Activated CD4-positive, alpha-beta T cell treated with anti-CD3 and anti-CD28 coated beads for 36 hours (primary cell): ENCODE measurements at regions not wholly inside any gene's neighbourhood (a gene's known extent, or its start where the extent isn't known, plus 50 kb on each side); places are given as distances from the start of the nearest gene placed in this dataset.

Experiments used
- ATAC-seq: fragments of 200-7000 bp; cut with Tn5 transposase; one replicate; pipeline ENCODE4 v1.10.0; 2021; ENCODE audit warnings: mild to moderate bottlenecking, moderate library complexity
- CTCF ChIA-PET: fragments of 350-600 bp; sonication (Branson Sonifier 250); formaldehyde crosslinking; loops from one replicate; lab custom pipeline; 2021; ENCODE audit warnings: antibody characterized with exemption; lab: Charles Lee
- POLR2A ChIA-PET: fragments of 350-600 bp; sonication (Branson Sonifier 250); formaldehyde crosslinking; loops from one replicate; lab custom pipeline; 2021; ENCODE audit warnings: antibody characterized with exemption, inconsistent platforms; lab: Charles Lee
- DNase-seq: peaks from one replicate; pipeline ENCODE4 v3.0.0-alpha.2; 2020
- H3K27ac Mint-ChIP-seq: one replicate; pipeline ENCODE4 v1.8.0; 2021; ENCODE audit warnings: mixed read lengths
- H3K27me3 Mint-ChIP-seq: one replicate; pipeline ENCODE4 v1.8.0; 2021; ENCODE audit warnings: mixed read lengths
- H3K36me3 Mint-ChIP-seq: one replicate; pipeline ENCODE4 v1.8.0; 2021; ENCODE audit warnings: low read depth, mixed read lengths
- H3K4me1 Mint-ChIP-seq: one replicate; pipeline ENCODE4 v1.8.0; 2021; ENCODE audit warnings: mixed read lengths
- H3K4me3 Mint-ChIP-seq: one replicate; pipeline ENCODE4 v1.8.0; 2021; ENCODE audit warnings: mild to moderate bottlenecking, moderate library complexity, mixed read lengths
- H3K9me3 Mint-ChIP-seq: one replicate; pipeline ENCODE4 v1.8.0; 2021; ENCODE audit warnings: low read depth, mixed read lengths
- intact Hi-C, 2 experiments: fragments of 100-400 bp; cut with DNase I in 1 of 2; cut with micrococcal nuclease in 1 of 2; formaldehyde crosslinking; loops; one replicate each; pipeline versions ENCODE4 v1.14.2 to v1.15.1; 2022 to 2024; cut with DNase I, micrococcal nuclease

DNA sequence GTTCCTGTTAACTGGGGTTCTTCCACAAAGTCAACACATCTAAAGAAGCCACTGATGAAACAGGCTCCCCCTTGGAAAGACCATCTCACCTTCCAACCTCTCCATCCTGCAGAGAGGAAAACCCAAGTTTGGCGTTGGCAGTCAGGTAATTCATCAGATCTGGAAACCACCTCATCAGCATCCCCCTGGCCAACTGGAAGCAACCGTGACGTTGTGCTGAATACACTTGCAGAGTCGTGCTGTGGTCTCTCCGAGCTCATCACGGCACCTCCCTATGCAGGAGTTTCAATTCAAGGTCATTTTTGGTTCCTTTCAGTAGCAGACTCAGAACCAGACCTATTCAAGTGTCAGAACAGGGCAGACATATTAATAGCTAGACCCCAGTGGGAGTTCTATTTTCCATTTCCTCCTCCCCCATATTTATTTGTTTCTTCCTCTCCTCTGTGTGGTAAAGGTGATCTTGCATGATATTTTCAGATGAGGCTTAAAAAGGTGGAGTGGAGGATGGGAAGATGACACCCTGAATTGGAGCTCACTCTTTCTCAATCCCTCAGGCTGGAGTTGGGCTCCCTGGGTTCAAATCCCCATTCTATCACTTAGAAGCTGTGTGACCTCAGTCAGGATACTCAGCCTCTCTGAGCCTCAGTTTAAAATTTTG, 149.1 kb upstream of the ADO start:
- ChIA-PET CTCF (interaction anchor here (0.7 kb wide), 2 partner anchors 26 to 38 kb away, joined by 3 read pairs; no protein-coding TSS in a partner anchor), POLR2A (no interaction called here)
- ATAC-seq (peak; percentile 53), DNase-seq (peak; percentile 38)
- Mint-ChIP-seq H3K27me3 (peaks cover 4% of the 10 kb centered on the region), H3K4me1 (peaks cover 17% of the 10 kb centered on the region), H3K9me3 (peaks cover 4% of the 10 kb centered on the region), H3K4me3 (no peak overlapping the region), H3K36me3 (no peaks in the 10 kb centered on the region), H3K27ac (no peak overlapping the region)
- intact Hi-C loops: no loop called here

DNA sequence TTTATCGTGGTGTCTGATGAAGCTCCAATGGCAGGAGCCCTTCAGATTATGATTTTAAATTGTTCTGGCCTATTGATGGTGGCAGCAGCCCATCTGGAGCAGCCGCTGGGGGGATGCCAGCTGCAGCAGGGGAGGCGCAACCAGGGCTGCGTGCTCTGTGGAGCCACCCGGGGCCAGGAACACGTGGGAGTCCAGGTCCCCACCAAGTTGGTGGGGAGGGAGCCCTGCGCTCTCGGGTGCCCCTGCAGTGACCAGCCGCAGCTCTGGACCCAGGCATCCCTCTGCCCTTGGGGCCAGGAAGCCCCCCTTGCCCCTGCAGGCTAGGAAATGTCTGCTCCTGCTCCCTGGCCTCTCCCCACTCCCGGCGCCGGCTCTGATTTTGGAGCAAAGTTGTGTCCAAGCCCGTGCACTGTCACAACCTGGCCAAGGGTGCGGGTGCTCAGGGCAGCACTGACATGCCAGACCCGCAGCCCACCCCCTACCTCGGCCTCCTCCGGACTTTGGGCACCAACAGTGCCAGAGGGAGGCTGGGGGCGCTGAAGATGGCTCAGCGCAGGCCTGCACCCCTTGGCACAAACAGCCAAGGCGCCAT, 147.2 kb upstream of the ADO start:
- ATAC-seq (no peak), DNase-seq (no peak)
- H3K4me1 Mint-ChIP-seq: peaks cover 13% of the 10 kb centered on the region
- ChIA-PET POLR2A (no interaction called here), CTCF (interaction anchor here (1.1 kb wide), 1 partner anchor 10 kb away, joined by 6 read pairs; no protein-coding TSS in a partner anchor)
- no peaks in the 10 kb centered on the region for H3K36me3 Mint-ChIP-seq
- H3K27ac Mint-ChIP-seq: no peak overlapping the region
- intact Hi-C loops: no loop called here
- H3K4me3 Mint-ChIP-seq: no peak overlapping the region
- H3K27me3 Mint-ChIP-seq: peaks cover 4% of the 10 kb centered on the region
- H3K9me3 Mint-ChIP-seq: peaks cover 4% of the 10 kb centered on the region

DNA sequence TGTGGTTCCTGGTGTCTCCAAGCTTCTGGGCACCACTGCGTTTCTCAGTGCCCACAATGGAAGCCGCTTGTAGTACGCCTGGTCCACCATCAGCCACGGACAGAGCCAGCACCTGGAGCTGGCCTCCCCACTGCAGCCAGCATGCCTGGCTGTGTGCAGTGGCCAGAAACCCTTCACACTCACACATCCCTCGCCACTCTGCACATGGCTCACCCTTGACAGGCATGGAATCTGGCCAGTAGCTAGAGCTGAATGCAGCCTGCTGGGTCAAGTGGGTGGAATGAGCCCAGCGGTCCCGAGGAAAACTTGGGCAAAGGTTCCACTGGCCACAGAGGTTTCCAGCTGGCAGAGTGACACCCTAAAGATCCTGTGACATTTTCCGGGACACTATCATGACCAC, 146.0 kb upstream of the ADO start:
- Mint-ChIP-seq H3K4me3 (no peak overlapping the region), H3K36me3 (no peaks in the 10 kb centered on the region), H3K4me1 (peaks cover 9% of the 10 kb centered on the region), H3K9me3 (peaks cover 4% of the 10 kb centered on the region), H3K27ac (no peak overlapping the region), H3K27me3 (peaks cover 4% of the 10 kb centered on the region)
- POLR2A ChIA-PET: no interaction called here
- DNase-seq (no peak), ATAC-seq (no peak)
- intact Hi-C loops: no loop called here
- CTCF ChIA-PET: interaction anchor here (1.1 kb wide), 1 partner anchor 9 kb away, joined by 6 read pairs; no protein-coding TSS in a partner anchor

DNA sequence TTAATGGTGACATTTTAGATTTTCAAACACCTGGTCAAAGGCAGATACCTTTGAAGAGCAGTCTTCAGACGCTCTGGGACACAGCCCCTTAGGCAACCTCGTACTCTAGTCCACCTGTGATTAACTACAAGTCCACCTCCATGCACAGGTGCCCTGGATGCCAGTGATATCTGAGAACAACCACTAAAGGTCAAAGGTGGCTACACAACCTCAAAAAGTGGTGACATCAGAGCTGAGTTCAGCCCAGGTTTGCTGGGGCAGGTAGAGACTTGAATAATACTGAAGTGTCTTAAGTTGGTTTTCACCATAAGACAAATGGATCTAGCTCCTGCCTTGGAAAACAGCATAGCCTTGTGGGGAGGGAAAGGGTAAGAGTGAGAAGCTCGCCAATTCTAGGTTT, 143.4 kb upstream of the ADO start:
- no peak overlapping the region for H3K4me3 Mint-ChIP-seq
- no peaks in the 10 kb centered on the region for H3K36me3 Mint-ChIP-seq
- no peaks in the 10 kb centered on the region for H3K9me3 Mint-ChIP-seq
- intact Hi-C loops: loop anchor here in 1 of 2 experiments (10.0 kb wide), 1 partner anchor 1976 kb away; no protein-coding TSS in a partner anchor
- POLR2A ChIA-PET: interaction anchor here (0.5 kb wide), 1 partner anchor 1729 kb away, joined by 3 read pairs; no protein-coding TSS in a partner anchor
- H3K27me3 Mint-ChIP-seq: no peaks in the 10 kb centered on the region
- H3K4me1 Mint-ChIP-seq: no peaks in the 10 kb centered on the region
- ATAC-seq (no peak), DNase-seq (no peak)
- CTCF ChIA-PET: interaction anchor here (0.6 to 1.2 kb wide), 4 partner anchors 29 to 342 kb away, joined by 3 read pairs; no protein-coding TSS in a partner anchor
- H3K27ac Mint-ChIP-seq: no peak overlapping the region

DNA sequence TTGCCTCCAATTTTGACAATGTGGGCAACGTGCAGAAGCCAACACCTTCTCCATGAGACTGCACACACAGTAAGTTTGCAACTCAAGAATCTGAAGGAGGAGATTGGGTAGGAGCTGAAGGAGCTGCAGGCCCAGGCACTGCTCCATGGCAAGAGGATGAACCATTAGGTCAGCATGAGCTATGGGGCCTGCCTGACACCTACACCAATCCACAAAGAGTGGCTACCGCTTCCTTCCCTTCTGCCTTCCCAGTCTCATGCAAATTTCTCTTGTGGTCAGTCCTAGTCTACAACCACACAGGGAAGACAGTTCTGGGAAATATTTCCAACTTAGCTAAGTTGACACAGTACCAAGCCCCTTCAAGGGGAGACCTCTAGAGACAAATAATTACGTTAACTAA, 142.0 kb upstream of the ADO start:
- H3K27me3 Mint-ChIP-seq: no peaks in the 10 kb centered on the region
- DNase-seq: no peak
- no peaks in the 10 kb centered on the region for H3K36me3 Mint-ChIP-seq
- ChIA-PET CTCF (no interaction called here), POLR2A (no interaction called here)
- no peaks in the 10 kb centered on the region for H3K9me3 Mint-ChIP-seq
- no peak overlapping the region for H3K4me3 Mint-ChIP-seq
- intact Hi-C loops: loop anchor here in 1 of 2 experiments (10.0 kb wide), 1 partner anchor 1978 kb away; no protein-coding TSS in a partner anchor
- H3K27ac Mint-ChIP-seq: no peak overlapping the region
- no peaks in the 10 kb centered on the region for H3K4me1 Mint-ChIP-seq
- no peak for ATAC-seq

DNA sequence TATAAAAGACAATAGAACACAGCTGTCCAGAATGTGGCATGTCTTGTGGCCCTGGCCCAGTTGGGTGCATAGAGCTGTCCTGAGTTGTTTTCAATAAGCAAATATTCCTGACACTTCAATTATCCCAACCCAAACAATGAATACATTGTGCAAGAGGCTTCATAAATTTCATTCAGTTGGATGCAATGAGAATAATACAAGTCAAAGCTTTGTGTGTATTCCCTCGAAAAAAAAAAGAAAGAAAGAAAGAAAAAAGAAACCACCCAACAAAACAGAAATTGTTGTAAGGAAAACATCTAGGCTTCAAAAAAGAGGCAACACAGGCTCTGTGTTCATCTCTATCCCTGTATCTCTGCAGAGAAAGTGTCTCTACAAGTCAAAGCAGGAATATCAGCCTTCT, 138.7 kb upstream of the ADO start:
- ChIA-PET POLR2A (no interaction called here), CTCF (no interaction called here)
- intact Hi-C loops: loop anchor here in 1 of 2 experiments (10.0 kb wide), 1 partner anchor 1981 kb away; no protein-coding TSS in a partner anchor
- Mint-ChIP-seq H3K4me1 (no peaks in the 10 kb centered on the region), H3K4me3 (no peak overlapping the region), H3K27ac (no peak overlapping the region), H3K9me3 (no peaks in the 10 kb centered on the region), H3K27me3 (no peaks in the 10 kb centered on the region), H3K36me3 (no peaks in the 10 kb centered on the region)
- no peak for ATAC-seq
- no peak for DNase-seq

DNA sequence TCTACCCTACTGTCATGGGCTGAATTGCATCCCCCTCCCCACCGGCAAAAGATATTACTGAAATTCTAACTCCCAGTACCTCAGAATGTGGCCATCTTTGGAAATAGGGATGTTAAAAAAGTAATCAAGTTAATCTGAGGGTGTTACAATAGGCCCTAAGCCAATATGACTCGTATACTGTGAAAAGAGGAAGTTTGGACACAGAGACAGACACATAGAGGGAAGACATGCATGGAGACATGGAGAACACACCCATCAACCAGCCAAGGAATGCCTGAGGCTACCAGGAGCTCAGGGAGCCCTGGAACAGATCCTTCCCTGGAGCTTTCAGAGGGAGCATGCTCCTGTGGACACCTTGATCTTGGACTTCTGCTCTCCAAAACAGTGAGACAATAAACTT, 138.2 kb upstream of the ADO start:
- POLR2A ChIA-PET: interaction anchor here (0.6 kb wide), 1 partner anchor 145 kb away, joined by 3 read pairs; no protein-coding TSS in a partner anchor
- H3K4me3 Mint-ChIP-seq: no peak overlapping the region
- no peaks in the 10 kb centered on the region for H3K9me3 Mint-ChIP-seq
- H3K36me3 Mint-ChIP-seq: no peaks in the 10 kb centered on the region
- no peaks in the 10 kb centered on the region for H3K27me3 Mint-ChIP-seq
- ATAC-seq (no peak), DNase-seq (no peak)
- H3K27ac Mint-ChIP-seq: no peak overlapping the region
- intact Hi-C loops: loop anchor here in 1 of 2 experiments (10.0 kb wide), 1 partner anchor 1981 kb away; no protein-coding TSS in a partner anchor
- H3K4me1 Mint-ChIP-seq: no peaks in the 10 kb centered on the region
- CTCF ChIA-PET: no interaction called here

DNA sequence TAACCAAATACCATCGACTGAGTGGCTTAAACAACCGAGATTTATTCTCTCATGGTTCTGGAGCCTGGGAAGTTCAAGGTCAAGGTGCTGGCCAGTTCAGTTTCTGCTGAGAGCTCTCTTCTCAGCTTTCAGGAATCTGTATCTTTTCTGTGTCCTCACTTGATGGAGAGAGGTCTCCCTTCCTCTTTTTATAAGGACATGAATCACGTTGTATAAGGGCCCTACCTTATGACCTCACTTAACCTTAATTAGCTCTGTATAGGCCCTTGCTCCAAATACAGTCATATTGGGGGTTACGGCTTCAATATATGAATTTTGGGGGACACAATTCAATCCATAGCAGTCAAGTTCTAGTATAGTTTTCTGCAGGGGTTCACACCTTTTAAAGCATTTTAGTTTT, 135.2 kb upstream of the ADO start:
- Mint-ChIP-seq H3K27ac (no peak overlapping the region), H3K4me3 (no peak overlapping the region), H3K36me3 (no peaks in the 10 kb centered on the region), H3K4me1 (no peaks in the 10 kb centered on the region), H3K27me3 (no peaks in the 10 kb centered on the region), H3K9me3 (no peaks in the 10 kb centered on the region)
- intact Hi-C loops: loop anchor here in 1 of 2 experiments (10.0 kb wide), 1 partner anchor 1985 kb away; no protein-coding TSS in a partner anchor
- POLR2A ChIA-PET: no interaction called here
- ATAC-seq (no peak), DNase-seq (no peak)
- CTCF ChIA-PET: no interaction called here

DNA sequence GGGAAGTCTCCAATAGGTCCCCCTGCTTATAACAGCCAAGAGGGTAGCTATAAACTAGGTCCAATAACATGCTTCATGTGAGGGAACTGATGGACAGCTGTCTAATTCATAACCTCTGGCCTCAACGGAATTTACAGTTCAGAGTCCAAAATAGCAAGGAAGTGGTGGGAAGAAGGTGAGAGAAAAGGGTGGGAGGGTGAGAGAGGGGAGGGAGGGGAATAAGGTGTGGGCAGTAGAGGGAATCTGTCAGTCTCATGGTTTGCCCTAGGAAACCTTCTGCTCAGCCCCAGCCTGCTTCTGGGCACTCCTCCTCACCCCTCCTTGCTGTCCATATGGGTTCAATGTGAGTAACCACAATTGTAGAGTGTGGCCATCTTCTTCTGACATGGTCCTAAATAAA, 133.4 kb upstream of the ADO start:
- no peaks in the 10 kb centered on the region for H3K4me1 Mint-ChIP-seq
- H3K27me3 Mint-ChIP-seq: no peaks in the 10 kb centered on the region
- H3K27ac Mint-ChIP-seq: no peak overlapping the region
- ATAC-seq (no peak), DNase-seq (no peak)
- no peaks in the 10 kb centered on the region for H3K9me3 Mint-ChIP-seq
- ChIA-PET CTCF (interaction anchor here (0.8 to 1.4 kb wide), 4 partner anchors 11 to 78 kb away, joined by 3 to 5 read pairs (median 4); no protein-coding TSS in a partner anchor), POLR2A (no interaction called here)
- no peak overlapping the region for H3K4me3 Mint-ChIP-seq
- intact Hi-C loops: no loop called here
- no peaks in the 10 kb centered on the region for H3K36me3 Mint-ChIP-seq

DNA sequence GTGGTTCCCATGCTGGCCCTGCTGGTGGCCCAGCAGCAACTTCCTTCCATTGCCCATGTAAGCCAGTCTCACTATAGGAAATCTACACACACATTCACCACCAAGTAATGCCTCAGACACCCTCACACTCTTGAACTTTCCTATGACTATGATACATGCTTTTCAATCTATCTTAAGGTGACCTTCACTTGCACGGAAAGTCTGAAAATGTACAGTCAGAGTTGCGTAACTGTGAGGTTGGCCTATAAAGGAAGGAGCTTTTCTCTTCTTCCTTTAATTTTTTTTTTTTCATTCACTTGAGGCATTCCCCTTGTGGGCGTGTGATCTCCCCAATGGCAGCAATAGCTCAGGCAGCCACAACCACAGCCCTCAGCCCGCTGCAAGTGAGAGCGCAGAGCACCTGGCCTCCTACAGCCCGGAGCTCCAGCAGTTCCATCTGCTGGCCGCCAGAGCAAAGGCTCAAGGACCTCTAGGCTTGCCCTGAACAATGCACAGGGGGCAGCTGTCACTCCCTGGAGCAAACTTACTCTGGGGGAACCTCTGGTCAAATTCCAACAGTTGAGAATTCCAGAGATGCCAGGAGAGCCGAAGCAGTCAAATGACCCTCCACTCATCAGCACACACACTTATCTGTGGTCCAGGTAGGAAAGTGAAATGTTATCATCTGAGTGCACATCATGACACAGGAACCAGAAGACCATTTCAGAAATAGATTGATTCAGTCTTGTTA, 123.1 kb upstream of the ADO start:
- ChIA-PET CTCF (interaction anchor here (0.6 to 2.4 kb wide), 28 partner anchors 11 to 461 kb away, joined by 3 to 21 read pairs (median 4); partner anchors contain the start of genes EGR2 and NRBF2), POLR2A (interaction anchor here (0.6 to 1.6 kb wide), 9 partner anchors 44 to 587 kb away, joined by 3 to 22 read pairs (median 6); partner anchors contain the start of gene EGR2)
- DNase-seq: peak; percentile 94
- intact Hi-C loops: loop anchor here (1.0 to 5.0 kb wide), 16 partner anchors 37 to 494 kb away; partner anchors contain the start of genes EGR2 (in 2 of the 2), ADO (in 1 of the 2) and NRBF2 (in 1 of the 2)
- H3K4me1 Mint-ChIP-seq: peaks cover 34% of the 10 kb centered on the region
- H3K36me3 Mint-ChIP-seq: peaks cover 5% of the 10 kb centered on the region
- peak overlapping the region; percentile 11 for H3K4me3 Mint-ChIP-seq
- peak; percentile 94 for ATAC-seq
- H3K27me3 Mint-ChIP-seq: peaks cover 7% of the 10 kb centered on the region
- H3K27ac Mint-ChIP-seq: peak overlapping the region; percentile 86
- H3K9me3 Mint-ChIP-seq: peaks cover 15% of the 10 kb centered on the region

DNA sequence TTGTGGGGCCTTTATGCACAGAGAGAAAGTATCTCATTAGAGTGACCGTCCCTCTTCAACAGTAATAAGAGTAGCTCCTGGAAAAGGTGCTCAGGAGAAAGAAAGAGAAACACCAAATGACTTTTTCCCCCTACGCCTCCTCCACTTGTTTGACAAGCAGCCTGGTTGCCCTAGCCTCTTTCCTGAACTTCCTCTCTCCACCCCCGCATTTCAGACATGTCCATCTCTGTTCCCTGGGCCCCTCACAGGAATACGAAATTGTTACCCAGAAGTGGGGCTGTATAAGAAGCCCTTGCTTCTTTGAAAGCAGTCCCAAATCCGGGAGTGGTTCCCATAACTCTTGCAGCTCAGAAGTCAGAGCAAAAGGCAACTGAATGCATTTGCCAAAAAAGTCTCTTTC, 119.6 kb upstream of the ADO start:
- ChIA-PET CTCF (no interaction called here), POLR2A (interaction anchor here (1.0 kb wide), 1 partner anchor 30 kb away, joined by 3 read pairs; no protein-coding TSS in a partner anchor)
- Mint-ChIP-seq H3K4me1 (peaks cover 51% of the 10 kb centered on the region), H3K27me3 (peaks cover 7% of the 10 kb centered on the region), H3K9me3 (peaks cover 16% of the 10 kb centered on the region), H3K36me3 (peaks cover 15% of the 10 kb centered on the region), H3K4me3 (no peak overlapping the region), H3K27ac (no peak overlapping the region)
- ATAC-seq (no peak), DNase-seq (no peak)
- intact Hi-C loops: loop anchor here (5.0 kb wide), 2 partner anchors 312 to 498 kb away; no protein-coding TSS in a partner anchor
